ENCODE measurements at regions not wholly inside any gene's neighbourhood (a gene's known extent, or its start where the extent isn't known, plus 50 kb on each side); places are given as distances from the start of the nearest gene placed in this dataset.

DNA sequence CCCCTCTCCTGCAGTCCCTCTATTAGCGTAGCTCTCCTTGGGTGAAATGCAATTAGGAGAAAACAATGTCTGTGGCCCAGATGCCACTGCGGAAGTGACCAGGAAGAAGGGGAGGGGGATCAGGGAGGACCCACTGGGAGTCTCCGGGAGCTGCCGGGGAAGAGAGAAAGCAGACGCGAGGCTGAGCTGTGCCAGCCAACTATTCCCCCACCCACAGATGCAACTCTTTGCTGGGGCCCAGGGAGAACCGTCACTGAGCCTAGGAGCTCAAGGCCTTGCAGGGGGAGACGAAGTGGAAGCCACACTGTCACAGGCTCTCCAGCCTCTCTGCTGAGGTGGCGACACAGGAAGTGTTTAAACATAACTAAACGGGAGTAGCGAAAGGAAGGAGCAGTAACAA lies 149.2 kb downstream of the BCOR start:
- no peak for TF ChIP-seq POLR2AphosphoS5 (IDR thresholded peaks at IDR 0.05)
- TF ChIP-seq, protein P1, sequence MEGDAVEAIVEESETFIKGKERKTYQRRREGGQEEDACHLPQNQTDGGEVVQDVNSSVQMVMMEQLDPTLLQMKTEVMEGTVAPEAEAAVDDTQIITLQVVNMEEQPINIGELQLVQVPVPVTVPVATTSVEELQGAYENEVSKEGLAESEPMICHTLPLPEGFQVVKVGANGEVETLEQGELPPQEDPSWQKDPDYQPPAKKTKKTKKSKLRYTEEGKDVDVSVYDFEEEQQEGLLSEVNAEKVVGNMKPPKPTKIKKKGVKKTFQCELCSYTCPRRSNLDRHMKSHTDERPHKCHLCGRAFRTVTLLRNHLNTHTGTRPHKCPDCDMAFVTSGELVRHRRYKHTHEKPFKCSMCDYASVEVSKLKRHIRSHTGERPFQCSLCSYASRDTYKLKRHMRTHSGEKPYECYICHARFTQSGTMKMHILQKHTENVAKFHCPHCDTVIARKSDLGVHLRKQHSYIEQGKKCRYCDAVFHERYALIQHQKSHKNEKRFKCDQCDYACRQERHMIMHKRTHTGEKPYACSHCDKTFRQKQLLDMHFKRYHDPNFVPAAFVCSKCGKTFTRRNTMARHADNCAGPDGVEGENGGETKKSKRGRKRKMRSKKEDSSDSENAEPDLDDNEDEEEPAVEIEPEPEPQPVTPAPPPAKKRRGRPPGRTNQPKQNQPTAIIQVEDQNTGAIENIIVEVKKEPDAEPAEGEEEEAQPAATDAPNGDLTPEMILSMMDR (IDR thresholded peaks at IDR 0.05), result no peak
- TF ChIP-seq POLR2A (IDR thresholded peaks at IDR 0.05), result no peak

Measured in transverse colon (tissue), 4 donors.